LHCN-M2 (cell line): ENCODE measurements at regions not wholly inside any gene's neighbourhood (a gene's known extent, or its start where the extent isn't known, plus 50 kb on each side); places are given as distances from the start of the nearest gene placed in this dataset.
"Not testable (repeated sequence)": the region's sequence is repeated elsewhere in the genome, so short reads cannot be mapped to it uniquely, and the experiment has no call there.

Source experiments
- DNase-seq: peaks from one replicate; pipeline ENCODE4 v3.0.0-alpha.2; 2012; ENCODE audit warnings: low read depth

DNA sequence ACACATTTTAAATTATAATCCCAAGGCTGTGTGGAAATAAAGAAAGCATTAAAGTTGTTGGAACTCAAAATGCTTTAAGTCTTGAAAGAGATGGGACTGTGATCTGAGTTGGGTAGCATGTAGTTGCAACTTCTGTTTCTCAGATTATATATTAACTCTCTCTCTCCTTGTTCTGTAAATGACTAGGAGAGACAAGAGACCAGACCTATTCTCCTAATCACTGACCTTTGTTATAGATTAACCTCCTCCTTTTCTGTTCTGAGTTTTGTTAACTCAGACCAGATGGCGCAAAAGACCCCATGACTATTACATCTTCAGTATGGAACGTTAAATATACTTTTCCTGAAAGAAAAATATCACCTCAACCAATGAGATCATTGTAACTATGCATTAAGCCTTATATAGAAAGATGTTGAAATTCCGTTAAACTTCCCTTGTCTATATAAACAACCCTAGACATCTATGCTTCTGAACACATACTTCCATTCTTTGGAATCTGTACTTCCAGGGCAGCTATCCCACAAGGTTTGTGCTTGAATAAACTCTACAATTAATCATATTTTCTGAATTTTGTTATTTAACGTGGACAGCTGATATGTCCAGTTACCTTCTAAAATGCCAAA lies 143.5 kb upstream of the TRIM24 start:
- DNase-seq: no peak

DNA sequence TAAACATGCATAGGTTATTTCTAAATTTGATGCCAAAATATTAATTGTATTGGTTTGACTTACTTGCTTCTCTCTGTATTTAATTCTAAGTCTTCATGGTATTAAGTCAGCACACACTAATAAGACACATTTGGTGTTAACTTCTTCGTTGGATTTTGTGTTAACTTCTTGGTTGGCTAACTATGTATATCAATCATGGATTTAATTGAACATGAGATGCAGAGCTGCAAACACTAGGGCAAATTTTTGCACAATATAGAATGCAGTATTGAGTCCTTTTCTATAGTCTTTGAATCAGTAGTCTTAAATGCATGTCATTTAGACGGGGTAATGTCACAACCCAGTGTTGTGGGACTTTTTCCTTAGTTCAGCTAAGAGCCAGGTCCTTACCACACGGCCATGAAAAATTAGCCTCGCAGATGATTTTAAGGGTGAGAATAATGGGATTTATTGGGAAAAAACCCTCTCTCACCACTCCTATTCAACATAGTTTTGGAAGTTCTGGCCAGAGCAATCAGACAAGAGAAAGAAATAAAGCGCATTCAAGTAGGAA lies 142.9 kb upstream of the TRIM24 start:
- no peak for DNase-seq

DNA sequence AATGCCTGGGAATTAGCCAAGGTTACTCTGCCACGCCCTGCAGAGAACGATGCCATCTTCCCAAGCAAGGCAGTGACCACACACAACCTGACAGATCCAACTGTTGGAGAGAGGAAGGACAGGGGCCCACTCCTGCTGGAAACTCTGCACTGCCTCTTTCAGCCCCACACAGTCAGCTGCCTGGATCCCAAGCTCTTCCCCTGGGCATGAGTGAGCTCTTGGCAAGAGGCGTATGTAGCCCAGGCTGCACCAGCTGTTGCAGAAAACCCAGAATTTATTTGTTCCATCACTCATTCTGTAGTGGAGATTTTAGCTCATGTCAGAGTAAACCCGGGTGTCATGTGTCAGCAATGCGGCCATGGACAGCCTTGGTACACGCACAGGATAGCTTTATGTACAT lies 135.1 kb upstream of the TRIM24 start:
- DNase-seq: no peak

DNA sequence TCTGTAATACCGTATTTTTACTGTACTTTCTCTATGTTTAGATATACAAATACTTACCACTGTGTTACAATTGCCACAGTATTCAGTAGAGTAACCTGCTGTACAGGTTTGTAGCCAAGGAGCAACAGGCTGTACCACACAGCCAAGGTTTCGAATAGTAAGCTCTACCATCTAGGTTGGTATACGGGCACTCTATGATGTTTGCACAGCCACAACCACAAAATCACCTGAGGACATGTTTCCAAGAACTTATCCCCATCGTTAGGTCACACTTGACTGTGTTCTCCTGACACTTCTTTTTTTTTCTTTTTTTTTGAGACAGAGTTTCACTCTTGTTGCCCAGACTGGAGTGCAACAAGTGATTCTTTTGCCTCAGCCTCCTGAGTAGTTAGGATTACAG lies 134.6 kb upstream of the TRIM24 start:
- DNase-seq: no peak

DNA sequence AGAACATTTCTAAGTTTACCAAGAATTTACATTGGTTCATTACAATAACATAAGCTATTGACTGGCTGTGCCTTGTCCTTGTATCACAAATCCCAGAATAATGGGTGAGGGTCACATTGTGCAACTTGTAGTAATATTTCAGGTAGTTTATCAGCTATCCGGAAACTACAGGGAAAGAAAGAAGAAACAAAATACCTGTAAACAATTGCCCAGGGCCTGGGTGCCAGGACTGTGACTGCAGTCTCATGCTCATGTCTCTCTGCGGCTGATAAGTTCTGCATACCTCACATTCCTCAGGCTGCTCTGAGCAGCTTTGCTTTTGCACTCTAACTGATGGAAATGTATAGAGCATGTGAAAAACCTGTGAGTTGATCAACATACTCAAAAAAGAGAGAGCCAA lies 131.8 kb upstream of the TRIM24 start:
- DNase-seq: no peak

DNA sequence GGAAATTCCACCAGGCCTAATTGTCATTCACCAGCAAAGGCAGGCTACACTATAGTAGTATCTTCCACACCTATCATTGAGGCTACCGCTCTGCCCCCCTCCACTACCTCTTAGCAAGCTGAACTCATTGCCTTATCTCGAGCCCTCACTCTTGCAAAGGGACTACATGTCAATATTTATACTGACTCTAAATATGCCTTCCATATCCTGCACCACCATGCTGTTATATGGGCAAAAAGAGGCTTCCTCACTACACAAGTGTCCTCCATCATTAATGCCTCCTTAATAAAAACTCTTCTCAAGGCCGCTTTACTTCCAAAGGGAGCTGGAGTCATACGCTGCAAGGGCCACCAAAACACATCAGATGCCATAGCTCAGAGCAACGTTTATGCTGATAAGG lies 127.2 kb upstream of the TRIM24 start:
- not testable (repeated sequence) for DNase-seq

DNA sequence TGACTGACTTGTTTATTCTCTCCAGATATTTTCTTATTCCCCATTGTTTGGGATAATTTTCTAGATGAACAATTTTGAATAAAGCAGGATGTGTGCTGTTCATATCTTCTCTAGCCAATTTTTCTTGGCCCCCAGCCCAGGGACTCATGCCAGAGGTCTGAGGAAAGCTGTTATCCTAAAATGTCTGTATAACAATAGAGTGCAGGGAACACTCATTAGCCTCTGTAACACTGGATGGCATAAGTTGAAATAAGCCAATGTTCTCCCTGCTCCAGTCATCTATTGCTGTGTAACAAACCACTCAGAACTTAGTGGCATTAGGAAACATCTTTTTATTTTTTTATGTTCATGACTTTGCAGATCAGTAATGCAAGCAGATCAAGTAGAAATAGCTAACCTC lies 121.7 kb upstream of the TRIM24 start:
- no peak for DNase-seq

DNA sequence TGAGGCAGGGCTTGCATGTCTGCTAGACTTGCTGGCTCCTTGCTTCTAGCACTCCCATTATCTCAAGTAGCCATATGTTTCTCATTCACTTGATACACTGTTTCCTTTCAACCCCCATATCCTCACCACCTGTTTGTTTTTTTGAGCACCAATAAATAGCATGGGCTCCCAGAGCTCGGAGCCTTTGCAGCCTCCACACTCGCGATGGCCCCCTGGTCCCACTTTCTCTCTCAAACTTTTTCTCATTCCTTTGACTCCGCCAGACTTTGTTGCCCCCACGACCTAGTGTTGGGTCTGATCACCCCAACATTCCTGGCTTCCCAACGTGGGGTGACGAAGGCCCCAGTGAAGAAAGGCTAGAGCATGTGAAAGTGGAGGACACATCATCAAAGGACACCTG lies 120.8 kb upstream of the TRIM24 start:
- DNase-seq: not testable (repeated sequence)

DNA sequence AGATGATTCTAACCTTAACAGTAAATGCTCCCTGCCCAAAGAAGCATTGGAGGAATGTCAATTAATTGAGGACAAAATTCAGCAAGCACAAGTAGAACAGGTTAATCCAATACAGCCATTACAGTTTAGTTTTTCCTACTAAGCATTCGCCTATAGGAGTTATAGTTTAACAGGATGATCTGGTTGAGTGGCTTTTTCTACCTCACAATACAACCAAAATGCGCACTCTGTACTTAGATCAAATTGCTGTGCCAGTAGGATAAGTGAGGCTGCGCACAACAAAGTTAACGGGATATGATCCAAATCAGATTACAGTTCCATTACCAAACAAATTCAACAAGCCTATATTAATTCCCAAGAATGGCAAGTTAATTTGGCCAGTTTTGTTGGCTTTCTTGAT lies 117.1 kb upstream of the TRIM24 start:
- DNase-seq: no peak

DNA sequence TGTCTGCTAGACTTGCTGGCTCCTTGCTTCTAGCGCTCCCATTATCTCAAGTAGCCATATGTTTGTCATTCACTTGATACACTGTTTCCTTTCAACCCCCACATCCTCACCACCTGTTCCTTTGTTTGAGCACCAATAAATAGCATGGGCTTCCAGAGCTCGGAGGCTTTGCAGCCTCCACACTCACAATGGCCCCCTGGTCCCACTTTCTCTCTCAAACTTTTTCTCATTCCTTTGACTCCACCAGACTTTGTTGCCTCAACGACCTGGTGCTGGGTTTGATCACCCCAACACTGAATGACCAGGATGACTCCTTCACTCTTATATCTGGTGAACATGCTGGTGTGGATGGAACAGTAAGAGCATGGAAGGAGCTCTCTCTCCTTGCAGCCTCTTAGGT lies 114.5 kb upstream of the TRIM24 start:
- DNase-seq: no peak

DNA sequence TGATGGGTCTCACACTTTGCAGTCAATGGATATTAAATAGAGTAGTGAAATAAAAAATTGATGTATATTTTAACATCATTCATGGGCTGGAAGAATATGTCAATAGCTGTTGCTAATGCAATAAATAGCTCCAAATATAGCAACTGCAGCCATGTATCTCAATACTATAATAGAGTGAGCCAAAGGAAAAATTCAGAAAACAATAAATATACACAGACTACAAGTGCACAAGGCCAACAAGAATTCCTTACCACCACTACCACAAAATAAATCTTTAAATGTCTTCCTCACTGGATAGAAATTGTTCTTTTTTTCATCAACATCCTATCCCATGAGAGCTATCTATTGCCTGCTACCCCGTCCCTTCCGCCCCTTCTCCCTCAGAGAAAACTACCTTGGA lies 113.1 kb upstream of the TRIM24 start:
- no peak for DNase-seq

DNA sequence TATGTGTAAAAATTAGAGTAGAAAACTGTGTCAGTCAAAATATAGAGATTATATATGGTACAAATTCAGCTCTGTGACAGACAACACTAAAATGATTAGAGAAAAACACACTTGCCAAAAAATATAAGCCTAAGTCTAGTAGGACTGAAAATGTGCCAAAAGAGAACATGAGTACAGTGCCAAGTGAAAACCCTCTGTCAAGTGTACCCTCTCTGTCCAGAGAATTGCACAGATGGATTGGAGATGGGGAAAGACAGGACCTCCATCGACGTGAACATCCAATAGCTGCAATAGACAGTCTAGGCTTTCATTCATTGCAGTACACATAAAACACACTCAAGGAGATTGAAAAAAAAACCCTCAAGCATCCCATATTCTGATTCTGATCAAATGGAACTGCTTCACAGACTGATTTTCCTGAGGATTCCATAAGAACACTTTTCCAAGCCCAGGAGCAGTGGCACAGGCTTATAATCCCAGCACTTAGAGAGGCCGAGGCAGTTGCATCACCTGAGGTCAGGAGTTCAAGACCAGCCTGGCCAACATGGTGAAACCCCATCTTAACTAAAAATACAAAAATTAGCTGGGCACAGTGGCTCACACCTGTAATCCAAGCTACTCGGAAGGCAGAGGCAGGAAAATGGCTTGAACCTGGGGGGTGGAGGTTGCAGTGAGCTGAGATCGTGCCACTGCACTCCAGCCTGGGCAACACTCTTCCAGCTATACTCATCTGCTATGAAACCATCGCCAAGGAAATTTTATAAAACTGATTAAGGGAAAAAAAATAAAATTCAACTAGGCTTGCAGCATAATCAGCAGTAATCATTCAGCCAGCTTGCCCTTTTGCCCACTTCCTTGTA lies 110.0 kb upstream of the TRIM24 start:
- no peak for DNase-seq

DNA sequence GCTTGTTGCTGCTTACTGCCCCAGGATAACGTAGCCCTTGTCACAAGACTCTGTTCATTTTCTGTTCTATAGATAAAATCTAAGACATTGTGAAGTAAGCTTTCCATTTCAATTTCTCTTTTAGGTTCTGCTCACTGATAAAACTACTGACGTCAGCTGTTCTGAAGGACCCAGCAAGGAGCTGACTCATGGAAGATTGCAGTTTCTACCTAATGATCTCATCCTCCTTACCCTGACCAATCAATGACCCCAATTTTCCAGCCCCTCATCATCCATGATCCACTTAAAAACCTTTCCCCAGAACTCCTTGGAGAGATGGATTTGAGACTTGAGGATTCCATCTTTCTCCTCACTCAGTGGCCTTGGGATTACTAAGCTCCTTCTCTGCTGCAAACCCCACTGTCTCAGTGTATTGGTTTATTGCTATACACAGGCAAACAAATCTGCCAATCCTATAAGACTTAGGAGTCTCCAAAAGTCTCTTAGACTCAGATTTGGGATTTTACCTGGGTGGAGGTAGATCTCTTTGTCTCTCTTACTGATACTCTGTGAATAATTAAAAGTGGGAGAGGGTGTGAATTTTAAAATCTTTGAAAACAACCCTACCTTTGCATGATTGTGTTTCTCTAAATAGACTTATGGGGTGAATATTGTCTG lies 109.2 kb upstream of the TRIM24 start:
- no peak for DNase-seq

DNA sequence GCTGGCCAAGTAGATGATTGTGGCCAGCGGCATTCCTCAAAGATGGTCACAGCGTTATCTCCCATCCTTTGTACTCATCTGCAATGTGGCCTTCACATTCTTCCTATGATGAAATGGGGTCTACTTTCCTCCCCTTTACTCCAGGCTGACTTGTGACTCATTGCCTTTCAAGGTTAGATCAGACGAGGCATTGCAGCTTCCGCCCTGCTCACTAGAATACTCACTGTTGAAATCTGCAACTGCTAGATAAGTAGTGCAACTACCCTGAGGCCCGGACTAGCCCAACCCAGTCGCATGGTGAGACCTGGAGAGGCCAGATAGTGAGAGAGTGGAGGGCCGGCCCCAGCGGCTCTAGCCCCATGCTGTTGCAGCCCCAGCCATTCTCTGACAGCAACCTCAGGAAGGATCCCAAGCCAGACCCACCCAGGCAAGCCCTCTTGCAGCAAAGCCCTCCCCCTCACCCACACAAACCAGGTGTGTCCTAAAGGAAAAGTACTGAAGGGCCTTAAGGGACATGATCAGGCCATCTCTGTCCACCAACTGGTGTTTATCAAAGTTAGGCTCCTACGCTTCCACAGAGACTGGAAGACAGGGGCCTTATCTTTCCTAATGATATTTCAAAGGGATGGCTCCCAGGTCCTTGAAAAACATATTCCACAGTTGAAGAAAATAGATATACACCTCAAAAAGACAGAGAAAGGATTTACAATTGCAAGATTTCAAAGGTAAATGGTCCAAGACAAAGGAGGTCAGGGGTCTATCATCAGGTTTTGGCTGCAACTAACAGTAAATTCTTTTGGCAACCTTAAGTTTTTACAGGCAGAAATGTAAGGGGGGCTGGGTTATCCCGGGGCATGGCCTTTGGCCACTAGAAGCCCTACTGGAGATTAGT lies 107.2 kb upstream of the TRIM24 start:
- no peak for DNase-seq

DNA sequence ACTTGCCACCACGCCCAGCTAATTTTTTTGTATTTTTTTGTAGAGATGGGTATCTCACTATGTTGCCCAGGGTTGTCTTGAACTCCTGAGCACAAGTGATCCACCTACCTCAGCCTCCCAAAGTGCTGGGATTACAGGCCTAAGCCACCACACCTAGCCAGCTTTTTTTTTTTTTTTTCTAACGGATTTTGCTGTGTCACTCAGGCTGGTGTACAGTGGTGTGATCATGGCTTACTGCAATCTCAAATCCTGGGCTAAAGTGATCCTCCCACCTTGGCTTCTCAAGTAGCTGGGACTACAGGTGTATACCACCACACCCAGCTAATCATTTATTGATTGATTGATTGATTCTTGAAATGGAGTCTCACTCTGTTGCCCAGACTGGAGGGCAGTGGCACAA lies 106.0 kb upstream of the TRIM24 start:
- DNase-seq: no peak

DNA sequence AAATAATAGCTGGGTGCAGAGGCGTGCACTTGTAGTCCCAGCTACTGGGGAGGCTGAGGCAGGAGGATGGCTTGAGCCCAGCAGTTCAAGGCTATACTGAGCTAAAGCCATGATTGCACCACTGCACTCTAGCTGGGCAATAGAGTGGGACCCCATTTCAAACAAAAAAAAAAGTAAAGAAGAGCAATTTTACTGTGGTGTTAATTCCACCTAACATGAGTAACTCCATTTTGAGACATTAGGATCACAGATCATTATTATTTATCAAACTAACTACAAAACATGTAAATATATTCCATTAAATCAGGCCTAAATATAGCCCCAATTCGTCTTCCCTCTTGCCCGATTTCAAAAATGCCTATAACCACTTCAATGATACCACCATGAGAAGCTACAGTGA lies 104.8 kb upstream of the TRIM24 start:
- no peak for DNase-seq

DNA sequence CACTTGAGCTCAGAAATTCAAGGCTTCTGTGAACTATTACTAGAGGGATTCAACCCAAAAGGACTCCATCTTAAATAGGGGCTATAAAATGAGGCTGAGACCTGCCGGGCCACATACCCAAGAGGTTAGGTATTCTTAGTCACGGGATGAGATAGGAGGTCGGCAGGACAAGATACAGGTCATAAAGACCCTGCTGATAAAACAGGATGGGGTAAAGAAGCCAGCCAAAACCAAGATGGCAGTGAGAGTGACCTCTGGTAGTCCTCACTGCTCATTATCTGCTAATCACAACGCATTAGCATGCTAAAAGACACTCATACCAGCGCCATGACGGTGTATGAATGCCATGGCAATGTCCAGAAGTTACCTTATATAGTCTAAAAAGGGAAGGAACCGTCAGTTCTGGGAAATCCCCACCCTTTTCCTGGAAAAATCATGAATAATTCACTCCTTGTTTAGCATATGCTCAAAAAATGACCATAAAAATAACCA lies 101.2 kb upstream of the TRIM24 start:
- DNase-seq: no peak

DNA sequence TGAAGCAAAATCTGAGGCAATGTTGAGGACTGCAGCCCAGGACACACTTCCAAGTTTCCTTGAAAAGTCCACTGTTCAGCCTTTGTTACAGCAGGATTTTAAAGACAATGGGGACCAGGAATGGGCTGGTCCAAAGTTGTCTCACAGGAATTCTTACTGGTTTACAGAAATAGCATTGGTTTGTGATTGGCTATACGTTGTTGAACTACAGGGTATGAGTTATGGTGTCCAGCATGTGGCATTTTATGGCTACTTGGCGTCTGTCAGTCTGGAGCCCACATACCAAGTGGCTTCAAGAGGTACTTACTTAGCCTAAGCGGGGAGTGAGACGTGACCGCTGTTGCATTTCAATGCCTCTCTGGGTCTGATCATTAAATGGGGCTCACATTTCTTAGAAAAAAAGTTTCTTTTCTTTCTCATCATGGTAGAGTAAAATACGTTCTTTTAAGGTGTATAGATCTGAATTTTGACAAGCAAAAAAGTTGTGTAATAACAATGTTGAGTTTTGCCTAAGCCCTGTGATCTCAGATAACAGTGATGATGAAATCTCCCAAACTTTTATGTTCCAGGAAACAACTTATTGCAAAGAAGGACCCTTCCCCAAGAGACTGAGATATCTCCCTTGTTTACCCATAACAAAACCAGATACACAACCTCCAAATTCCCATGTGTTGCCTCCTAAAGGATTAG lies 100.0 kb upstream of the TRIM24 start:
- no peak for DNase-seq

DNA sequence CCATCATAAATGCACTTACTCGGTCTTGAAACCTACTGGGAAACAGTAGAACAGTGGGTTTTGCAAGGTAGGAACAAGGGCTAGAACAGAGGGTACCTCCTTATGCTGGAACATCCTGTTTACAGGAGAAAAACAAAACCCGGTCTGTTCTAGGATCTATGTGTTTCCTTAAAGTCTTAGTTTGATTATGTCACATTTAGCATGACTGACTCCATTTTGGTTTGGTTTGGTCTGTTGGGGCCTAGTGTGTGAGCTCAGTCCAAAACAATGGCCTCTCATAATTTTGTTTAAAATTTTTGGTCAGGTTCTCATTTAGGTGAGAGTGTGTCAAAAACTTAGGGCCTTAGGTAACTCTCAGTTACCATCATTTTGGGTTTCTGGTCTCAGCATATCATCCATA lies 96.3 kb upstream of the TRIM24 start:
- no peak for DNase-seq

DNA sequence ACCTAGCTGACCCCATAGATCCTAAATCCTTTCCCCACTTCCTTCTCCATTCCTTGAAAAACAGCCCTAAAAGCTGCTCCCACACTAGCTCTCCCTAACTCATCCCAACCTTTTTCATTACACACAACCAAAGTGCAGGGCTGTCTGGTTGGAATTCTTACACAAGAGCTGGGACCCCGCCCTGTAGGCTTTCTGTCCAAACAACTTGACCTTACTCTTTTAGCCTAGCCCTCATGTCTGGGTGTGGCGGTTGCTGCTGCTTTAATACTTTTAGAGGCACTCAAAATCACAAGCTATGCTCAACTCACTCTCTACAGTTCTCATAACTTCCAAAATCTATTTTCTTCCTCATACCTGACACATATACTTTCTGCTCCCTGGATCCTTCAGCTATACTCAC lies 93.9 kb upstream of the TRIM24 start:
- not testable (repeated sequence) for DNase-seq

DNA sequence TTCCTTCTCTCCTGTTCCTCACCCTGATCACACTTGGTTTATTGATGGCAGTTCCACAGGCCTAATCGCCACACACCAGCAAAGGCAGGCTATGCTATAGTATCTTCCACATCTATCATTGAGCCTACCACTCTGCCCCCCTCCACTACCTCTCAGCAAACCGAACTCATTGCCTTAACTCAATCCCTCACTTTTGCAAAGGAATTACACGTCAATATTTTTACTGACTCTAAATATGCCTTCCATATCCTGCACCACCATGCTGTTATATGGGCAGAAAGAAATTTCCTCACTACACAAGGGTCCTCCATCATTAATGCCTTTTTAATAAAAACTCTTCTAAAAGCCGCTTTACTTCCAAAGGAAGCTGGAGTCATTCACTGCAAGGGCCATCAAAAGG lies 93.4 kb upstream of the TRIM24 start:
- DNase-seq: not testable (repeated sequence)
